NCI-H2227 treated with DMSO at 0.1 percent for 48 hours (cell line): ENCODE measurements at regions not wholly inside any gene's neighbourhood (a gene's known extent, or its start where the extent isn't known, plus 50 kb on each side); places are given as distances from the start of the nearest gene placed in this dataset.
A peak's percentile ranks its signal among the peaks of the same experiment; 100 is the strongest.
"Not testable (repeated sequence)": the region's sequence is repeated elsewhere in the genome, so short reads cannot be mapped to it uniquely, and the experiment has no call there.

Experiments used
- DNase-seq: peaks from one replicate; lab custom pipeline; 2025; lab: John Stamatoyannopoulos, UW

DNA sequence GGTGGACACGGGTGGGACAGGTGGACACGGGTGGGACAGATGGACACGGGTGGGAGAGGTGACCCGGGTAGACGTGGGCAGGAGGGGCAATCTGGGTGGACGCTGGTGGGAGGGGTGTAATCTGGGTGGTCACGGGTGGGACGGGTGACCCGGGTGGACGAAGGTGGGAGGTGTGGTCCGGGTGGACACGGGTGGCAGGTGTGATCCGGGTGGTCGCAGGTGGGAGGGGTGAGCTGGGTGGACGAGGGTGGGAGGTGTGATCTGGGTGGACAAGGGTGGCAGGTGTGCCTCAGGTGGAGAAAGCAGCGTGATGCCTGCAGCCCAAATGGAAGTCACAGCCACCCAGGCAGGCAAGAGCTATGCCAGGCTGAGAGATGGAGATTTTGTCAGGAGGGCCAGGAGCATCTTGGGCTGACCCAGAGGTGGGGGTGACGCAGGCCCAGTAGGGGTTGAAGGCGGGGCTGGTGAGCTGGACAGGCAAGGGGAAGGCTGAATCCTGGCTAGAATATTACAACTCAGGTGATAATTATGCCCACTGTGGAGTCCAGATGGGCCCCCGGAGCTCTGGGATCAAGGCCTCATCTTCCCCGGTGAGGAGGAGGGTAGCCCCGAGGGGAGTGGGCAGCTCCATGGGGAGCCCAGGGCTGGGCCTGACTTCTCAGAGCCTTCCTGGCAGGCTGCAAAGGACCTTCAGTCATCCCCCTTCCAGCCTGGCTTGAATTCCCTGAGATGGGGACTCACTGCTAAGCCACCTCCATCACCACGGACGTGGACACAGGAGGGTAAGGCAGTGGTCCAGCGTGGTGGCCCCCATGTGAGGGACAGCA, 100.0 kb downstream of the ADRA2C start:
- no peak for DNase-seq

DNA sequence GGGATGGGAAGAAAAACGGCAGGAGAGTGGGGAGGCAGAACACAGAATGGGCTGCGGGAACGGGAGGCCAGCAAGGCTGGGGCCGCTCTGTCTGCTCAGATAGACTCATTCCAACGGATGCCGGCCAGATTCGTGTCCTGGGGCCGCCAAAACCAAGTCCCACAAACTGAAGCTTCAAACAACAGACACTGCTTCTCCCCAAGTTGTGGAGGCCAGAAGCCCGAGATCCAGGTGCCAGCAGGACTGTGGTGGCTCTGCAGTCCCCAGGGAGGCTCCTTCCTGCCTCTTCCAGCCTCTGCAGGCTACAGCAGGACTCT, 100.6 kb downstream of the ADRA2C start:
- DNase-seq: no peak

DNA sequence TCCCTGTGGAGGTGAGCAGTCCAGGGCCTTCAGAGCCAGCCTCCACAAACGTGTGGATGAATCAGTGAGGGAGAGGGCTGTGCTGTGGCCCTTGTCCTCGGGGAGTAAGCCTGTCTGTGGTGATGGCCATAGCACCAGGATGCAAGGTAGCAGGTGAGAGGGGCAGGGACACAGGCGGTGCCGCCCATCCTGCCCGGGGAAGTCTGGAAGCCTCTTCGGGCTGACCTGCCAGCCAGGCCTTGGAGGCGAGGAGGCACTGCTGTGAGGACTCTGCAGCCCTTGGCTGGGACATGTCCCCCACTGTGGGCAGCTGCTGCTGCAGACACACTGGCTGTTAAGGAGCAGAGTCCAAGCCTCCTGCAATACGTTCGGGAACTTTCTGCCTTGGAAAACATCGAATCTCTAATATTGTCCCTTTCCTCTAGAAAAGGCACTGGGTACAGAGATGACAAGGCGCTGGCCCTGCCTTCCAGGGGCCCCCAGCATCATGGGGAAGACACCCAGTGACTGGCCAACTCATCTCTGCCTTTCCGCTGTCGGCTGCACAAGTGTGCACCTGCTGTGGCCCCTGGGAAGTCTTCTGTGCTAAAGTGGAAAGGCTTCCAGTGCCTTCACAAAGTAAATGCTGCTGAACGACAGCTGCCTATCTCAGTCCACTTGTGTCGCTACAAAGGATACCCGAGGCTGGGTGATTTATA, 101.4 kb downstream of the ADRA2C start:
- no peak for DNase-seq

DNA sequence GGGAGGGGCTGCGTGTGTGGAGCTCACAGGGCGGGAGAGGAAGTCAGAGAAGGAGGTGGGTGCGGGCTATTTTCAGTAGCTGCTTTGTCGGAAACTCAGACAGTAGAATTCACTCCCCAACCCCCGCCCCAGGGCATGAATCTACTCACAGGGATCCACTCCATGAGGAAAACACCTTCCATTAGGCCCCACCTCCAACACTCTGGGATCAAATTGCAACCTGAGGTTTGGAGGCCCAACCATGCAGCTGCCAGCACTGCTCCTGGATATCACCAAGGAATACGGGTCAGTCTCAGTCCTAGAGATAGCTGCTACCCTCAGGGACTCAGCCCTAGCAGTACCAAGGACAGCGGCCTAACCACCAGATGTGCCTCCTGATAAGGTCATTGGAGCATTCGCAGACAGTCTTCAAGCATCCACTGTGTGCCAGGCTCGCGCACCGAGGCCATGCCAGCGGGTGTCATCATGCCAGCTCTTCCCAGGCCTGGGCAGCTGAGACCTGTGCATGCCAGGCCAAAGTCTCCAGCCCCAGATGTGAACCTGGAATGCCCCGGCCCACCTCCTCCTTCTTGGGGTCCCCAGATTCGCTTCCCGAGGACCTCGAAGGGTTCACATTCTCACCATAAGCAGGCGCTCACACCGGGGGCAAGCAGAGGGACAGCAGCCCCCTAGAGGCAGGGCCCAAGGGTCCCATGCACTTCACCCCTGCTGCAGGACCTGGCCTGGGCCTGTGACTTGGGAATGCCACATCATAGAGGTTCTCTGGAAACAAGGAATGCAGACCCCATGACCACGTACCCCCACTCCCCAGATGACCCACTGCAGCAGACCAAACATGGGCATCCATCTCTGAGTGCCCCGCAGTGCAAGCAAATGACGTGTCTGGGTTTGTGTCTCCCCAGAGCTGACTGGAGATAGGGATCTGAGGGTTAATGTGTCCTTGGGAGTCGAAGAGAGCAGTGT, 102.3 kb downstream of the ADRA2C start:
- no peak for DNase-seq

DNA sequence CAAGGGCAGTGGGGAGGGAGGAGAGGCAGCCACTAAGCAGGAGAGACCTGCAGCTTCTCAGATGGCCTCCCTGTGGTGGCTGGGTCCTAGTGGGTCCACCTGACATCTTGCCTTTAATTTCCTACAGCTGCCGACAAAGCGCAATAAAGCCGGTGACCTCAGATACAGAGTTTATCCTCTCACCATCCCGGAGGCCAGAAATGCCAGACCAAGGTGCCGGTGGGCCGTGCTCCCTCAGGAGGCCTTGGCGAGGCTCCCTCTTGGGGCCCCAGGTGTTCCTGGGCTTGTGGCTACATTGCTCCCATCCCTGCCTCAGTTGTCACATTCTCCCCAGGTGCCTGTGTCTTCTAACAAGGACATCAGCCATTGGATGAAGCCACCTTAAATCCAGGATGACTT, 103.0 kb downstream of the ADRA2C start:
- DNase-seq: no peak

DNA sequence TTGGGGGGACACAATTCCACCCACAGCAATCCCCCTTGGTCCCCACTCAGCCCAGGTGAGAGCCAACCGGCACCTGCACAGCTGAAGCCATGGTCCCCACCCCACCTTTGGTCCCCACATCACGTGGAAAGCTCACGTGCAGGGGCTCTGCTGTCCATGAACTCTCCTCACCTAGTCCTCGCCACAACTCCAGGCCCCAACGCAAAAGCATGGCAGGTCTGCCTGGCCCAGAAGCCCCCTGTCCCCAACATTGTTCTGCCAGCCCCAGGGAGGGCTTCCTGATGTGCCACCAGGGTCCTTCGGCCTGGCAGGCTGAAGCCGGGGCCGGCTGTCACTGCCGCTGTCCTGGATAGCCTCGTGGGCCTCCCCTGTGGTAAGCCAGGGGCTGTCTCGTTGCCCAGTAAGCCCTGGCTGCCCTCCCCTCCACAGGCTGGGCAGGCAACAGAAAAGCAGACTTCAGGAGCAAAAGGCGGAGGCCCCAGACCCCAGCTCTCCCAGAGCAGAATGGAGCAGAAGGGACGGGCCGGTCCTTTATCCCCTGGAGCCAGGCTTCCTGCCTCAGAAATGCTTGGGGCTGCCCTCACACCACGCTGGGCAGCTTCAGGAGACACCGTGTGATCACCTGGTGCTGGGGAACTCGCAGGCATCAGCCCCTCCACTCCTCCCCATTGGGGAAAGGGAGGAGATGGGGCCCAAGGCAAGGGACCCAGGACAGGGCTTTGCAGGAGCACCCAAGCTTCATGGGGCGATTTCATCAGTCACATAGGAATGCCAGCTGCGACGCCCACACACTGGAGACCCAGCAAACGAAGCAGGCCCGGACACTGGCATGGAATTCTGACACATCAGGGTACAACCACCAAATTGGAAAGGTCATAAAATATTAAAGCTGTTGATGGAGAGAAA, 103.7 kb downstream of the ADRA2C start:
- DNase-seq: no peak

DNA sequence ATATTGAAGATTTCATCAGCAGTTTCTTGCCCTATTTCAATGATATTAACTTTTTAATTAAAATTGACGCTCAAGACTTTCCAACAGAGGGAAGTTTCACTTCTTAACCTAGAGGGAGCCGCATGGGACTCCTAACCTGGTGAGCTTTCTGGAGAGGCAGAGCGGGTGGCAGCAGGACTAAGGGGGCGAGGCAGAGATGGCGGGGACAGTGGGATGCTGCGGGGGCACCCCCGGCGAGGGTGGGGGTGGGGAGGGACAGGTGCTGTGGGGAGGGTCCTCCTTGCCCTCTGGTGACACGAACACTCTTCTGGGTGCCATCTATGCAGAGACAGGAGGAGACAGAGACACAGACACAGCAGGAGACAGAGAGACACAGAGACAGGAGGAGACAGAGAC, 104.4 kb downstream of the ADRA2C start:
- DNase-seq: no peak

DNA sequence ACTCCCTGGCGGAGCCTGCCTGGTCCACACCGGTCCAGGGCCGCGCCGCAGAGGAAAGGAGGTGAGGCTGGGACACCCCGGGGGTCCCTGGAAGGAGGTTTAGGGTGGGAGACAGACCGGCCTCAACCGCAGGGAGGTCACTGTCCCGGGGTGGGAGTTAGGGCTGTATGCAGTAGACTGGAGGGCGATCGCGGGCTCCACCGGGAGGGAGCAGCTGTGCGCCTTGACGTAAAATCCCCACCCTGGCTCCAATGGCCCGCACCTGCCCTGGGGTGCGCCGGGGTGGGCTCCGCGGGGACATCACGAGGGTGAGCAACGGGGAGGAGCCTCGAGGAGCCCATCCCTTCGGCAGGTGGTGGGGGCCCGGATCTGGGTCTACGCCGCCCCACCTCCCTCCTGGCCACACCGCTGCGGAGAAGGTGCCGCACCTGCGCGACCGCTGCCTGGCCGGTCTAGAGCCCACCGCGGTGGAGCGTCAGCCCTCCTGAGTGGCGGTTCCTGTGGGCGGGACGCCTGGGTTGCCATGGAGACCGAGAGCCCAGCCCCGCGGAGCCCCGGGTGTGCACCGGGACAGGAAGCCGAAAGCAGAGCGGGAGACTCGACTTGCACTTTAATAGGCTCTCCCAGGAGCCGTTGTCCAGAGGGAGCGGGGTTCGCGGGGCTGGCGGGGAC, 105.1 kb downstream of the ADRA2C start:
- DNase-seq: peak; percentile 21

DNA sequence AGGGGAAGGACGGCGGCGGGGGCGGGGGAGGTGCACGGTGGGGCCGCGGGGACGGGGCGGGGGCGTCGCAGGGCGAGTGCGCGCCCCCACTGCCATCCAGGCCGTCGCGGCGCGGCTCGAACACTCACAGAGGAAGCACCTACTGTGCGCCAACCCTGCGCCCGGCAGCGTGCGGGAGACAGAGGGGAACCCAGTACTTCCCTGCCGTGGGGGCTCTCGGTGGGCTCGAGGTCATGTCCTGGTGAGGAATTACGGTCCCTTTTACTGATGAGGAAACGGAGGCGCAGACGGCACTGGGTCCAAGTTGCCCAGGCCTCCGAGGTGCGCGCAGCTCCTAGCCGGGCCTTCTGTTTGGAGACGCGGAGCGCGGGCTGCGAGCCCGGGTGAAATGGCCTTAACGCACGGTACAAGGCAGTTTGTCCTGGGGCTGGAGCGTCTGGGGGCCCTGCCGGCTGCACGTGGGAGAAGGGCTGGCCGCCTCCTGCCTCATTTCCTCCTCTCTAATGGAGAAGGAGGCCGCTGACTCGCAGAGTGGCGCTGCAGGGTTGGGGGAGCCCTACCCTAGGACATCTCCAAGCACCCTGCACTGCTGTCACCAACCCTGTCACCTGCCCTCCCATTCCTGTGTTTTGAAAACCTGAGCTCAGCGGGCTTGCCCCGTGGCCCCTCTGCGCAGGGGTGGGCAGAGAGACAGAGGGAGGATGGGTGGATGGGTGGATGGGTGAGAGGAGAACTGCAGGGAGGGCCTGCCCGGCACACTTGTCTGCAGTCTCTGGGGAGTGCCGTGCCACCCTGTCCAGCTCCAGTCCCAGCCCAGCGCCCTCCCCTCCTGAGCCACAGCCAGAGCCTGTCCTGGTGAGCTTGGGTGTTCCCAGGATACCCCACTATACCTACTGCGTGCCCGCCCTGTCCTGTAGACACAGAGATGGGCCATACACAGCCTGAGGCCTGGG, 106.0 kb downstream of the ADRA2C start:
- no peak for DNase-seq

DNA sequence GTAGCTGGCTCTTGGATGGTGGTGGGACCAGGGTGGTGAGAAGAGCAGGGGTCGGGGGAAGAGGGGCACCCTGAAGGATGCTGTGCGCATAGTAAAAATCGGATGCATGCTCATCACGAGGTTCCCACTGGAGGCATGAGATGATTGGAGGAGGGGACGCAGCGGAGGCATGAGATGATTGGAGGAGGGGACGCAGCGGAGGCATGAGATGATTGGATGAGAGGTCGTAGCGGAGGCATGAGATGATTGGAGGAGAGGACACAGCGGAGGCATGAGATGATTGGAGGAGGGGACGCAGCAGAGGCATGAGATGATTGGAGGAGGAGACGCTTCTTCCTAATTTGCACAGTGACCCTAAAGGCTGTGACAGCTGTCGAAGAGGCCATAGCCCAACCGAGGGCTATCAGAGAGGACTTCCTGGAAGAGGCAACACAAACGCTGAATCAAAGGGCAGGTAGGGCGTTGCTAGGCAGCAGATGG, 106.7 kb downstream of the ADRA2C start:
- no peak for DNase-seq

DNA sequence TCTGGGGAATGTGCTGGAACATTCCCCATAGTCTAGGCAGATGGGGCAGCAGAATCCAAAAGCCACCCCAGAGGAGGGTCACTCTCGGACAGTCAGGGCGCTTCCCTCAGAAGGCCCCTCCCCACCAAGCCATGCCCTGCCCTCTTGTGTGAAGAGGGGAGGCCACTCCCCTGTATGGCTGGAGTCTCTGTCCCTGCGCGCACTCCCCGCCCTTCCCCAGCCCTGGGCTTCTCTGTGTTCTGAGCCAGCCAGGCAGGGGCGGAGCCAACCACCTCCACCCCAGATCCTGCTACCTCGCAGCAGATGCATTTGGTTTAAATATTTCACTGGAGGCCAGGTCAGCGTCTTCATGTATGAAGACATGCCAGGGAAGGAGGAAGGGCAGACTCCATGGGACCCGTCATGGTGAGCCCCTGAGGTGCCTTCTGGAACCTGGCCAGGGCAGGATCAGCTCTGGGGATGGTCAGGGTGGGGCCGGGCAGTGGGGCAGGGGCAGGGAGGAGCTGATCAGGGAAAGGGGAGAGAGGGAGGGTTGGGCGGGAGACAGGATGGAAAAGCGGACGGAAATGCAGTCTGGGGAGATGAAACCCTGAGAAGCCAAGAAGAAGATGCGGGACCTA, 107.3 kb downstream of the ADRA2C start:
- no peak for DNase-seq

DNA sequence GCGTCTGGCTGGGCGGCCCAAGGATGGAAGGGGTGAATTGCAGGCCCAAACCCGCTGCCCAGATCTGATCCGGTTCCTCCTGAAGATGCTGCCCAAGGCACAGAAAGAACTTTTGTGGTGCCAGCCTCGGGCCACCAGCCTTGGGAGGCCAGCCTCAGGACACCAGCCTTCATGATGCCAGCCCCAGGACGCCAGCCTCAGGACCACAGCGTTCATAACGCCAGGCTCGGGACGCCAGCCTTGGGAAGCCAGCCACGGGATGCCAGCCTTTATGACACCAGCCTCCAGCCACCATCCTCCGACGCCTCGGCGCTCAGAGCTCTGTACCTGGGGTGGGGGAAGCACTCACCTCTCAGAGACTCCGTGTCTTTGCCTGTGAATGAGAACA, 107.8 kb downstream of the ADRA2C start:
- DNase-seq: no peak

DNA sequence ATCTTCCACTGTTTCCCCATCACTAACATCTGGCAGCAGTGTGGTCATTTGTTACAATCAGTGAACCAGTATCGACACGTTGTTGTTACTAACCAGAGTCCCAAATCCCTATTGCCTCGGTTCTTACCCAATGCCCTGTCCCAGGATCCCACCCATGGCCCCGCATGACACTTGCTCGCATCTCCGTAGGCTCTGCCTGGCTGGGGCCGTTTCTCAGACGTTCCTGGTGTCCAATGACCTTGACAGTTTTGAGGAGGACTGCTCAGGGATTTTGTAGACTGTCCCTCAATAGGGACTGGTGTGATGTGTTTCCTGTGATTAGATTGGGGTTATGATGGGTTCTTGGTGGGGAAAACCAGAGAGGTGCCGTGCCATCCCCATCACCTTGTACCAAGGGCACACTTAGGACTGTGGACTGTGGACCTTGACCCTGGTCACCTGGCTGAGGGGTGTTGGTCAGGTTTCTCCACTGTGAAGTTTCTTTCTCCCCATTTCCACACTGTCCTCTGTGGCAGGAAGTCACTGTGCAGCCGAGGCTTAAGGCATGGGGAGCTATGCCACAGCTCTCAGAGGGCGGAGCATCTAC, 108.4 kb downstream of the ADRA2C start:
- no peak for DNase-seq

DNA sequence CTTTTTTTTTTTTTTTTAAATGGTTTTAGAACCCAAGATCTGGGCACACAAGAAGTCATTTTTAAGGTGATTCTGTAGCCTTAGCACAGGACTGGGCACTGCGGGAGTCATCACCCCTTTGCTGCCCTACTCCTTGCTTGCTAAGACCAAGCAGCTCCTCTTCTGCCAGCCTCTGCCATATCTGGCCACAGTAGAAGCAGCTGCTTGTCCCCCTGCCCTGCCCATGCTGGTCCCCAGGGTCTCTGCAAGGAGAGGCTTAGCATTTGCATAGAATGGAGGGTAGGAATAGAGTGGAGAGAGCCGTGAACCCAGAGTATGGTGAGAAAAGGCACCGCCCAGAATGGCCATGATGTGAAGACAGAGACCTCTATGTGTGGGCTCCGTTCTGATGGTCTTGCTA, 109.3 kb downstream of the ADRA2C start:
- DNase-seq: no peak

DNA sequence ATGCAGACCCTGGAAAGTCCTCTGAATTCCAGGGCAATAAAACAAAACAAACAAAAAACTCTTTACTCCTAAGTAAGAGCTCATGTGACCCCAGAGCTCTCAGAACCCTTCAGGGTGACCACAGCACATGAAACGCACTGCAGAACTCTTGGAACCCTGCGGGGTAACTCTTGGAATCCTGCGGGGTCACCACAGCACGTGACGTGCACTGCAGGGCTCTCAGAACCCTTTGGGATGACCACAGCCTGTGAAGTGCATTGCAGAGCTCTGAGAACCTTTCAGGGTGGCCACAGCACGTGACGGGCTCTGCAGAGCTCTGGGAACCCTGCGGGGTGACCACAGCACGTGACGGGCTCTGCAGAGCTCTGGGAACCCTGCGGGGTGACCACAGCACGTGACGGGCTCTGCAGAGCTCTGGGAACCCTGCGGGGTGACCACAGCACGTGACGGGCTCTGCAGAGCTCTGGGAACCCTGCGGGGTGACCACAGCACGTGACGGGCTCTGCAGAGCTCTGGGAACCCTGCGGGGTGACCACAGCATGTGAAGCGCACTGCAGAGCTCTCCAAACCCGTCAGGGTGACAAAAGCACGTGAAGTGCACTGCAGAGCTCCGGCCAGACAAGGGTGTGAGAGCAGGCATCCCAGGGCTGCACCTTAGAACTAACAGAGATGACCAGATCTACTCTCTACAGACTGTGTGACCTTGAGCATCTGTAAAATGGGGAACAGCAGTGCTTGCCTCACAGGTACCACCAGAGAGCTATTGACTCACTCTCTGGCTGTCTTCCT, 110.1 kb downstream of the ADRA2C start:
- DNase-seq: not testable (repeated sequence)

DNA sequence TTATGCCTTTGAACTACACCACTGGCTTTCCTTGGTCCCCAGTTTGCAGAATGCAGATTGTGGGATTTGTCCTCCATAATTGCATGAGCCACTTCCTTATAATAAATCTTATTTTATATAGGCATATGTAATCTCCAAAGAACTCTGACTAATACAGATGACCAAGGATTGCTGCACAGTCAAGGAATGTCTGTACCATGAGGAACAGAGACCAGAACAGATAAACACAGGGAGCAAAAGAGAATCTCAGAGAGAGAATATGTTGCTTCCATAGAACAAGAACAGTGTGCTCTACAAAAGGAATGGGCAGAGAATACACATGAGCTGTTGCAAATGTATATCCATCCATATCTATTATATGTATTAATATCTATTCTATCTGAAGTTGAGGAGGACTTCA, 111.1 kb downstream of the ADRA2C start:
- DNase-seq: no peak

DNA sequence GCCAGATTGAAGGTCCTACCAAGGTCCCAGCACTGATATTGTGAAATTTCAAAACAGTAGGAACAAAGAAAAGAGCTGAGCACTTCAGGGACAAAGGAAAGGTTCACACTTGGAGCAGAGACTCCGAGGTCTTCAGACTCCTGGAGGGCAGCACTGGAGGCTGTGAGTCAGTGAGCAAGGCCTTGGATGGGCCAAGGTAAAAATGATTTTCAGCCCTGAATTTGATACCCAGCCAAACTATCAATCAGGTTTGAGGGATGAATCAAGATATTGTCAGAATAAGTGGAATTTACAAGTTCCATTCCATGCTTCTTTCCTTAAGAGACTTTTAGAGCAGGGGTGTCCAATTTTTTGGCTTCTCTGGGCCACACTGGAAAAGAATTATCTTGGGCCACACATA, 111.7 kb downstream of the ADRA2C start:
- no peak for DNase-seq

DNA sequence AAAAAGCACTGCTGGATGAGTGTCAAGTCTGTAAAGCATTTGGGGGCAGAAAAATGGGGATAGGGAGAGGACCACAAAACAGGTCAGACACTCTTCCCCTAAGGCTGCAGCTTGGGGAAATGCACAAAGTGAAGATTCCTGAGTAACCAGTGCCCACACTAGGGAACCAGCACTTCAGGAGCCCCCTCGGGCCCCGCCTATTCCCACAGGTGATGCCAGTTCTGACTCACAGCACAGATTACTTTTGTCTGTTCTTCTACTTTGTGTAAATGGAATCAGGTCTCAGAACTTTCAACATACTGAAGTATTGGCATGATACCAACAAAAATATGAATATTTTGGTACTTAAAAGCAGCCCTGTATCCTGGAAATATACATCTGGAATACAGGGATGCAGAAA, 112.5 kb downstream of the ADRA2C start:
- DNase-seq: no peak
